22Rv1 (cell line): ENCODE measurements at regions not wholly inside any gene's neighbourhood (a gene's known extent, or its start where the extent isn't known, plus 50 kb on each side); places are given as distances from the start of the nearest gene placed in this dataset.

Experiments
- ZFX ChIP-seq: fragments of 450-650 bp; IDR thresholded peaks from 2 replicates; pipeline ENCODE4 v1.6.1; 2017; ENCODE audit warnings: antibody characterized with exemption, borderline replicate concordance
- TF ChIP-seq, protein P1 (sequence below): fragments of 450-650 bp; IDR thresholded peaks from 2 replicates; pipeline ENCODE4 v1.5.1; 2017; ENCODE audit warnings: mild to moderate bottlenecking

DNA sequence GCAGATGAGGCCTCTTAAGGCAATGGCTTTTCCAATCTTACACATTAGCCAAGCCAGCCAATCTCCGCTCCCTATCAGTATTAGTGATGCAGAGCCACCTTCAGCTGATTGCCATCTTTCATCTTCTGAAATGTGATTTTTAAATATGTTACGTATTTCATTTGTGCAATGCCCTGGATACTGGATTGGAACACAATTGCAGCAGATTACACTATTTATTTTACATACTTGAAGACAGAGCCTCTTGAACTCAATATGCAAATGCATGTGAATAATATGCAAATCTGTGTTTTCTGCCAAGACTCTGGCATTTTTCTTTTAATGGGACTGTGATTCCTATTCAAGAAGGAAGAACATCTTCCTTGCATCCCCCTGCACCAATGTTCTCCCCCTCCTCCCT lies 90.5 kb downstream of the GRIN2B start:
- TF ChIP-seq, protein P1, sequence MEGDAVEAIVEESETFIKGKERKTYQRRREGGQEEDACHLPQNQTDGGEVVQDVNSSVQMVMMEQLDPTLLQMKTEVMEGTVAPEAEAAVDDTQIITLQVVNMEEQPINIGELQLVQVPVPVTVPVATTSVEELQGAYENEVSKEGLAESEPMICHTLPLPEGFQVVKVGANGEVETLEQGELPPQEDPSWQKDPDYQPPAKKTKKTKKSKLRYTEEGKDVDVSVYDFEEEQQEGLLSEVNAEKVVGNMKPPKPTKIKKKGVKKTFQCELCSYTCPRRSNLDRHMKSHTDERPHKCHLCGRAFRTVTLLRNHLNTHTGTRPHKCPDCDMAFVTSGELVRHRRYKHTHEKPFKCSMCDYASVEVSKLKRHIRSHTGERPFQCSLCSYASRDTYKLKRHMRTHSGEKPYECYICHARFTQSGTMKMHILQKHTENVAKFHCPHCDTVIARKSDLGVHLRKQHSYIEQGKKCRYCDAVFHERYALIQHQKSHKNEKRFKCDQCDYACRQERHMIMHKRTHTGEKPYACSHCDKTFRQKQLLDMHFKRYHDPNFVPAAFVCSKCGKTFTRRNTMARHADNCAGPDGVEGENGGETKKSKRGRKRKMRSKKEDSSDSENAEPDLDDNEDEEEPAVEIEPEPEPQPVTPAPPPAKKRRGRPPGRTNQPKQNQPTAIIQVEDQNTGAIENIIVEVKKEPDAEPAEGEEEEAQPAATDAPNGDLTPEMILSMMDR, result no peak
- no peak for TF ChIP-seq ZFX
